GM19467 (cell line): ENCODE measurements at regions not wholly inside any gene's neighbourhood (a gene's known extent, or its start where the extent isn't known, plus 50 kb on each side); places are given as distances from the start of the nearest gene placed in this dataset.

Source experiments
- ATAC-seq: cut with Tn5 transposase; IDR thresholded peaks from one replicate; pipeline ENCODE4 v1.9.1; 2021; ENCODE audit warnings: mild to moderate bottlenecking, moderate library complexity; ENCODE audit not compliant: unreplicated experiment

- no peak for ATAC-seq
Observed at GRCh38 chr5:61650661-61651060, 318.6 kb downstream of the ZSWIM6 start.

DNA sequence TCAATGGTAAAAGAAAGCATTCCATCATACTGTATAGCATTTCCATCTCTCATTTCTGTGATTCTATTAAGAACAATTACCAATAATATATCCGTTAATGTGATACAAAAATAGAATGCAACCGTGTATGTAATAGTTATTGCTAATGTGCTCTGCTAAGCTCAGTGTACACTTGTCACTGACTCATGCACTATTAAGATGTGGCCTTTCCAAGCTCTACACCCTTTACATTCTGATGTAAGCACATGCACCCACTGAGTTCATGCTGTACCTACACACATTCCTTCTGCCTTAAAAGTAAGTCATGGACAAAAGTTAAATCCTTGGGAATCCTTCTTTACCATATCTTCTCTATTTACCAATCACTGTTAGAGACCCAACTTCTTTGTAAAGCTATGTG, 319.1 kb downstream of the ZSWIM6 start:
- ATAC-seq: no peak

GRCh38 chr5:61652916-61653315, 320.9 kb downstream of the ZSWIM6 start:
- ATAC-seq: no peak

GRCh38 chr5:61653807-61654580, 321.9 kb downstream of the ZSWIM6 start:
- no peak for ATAC-seq

DNA sequence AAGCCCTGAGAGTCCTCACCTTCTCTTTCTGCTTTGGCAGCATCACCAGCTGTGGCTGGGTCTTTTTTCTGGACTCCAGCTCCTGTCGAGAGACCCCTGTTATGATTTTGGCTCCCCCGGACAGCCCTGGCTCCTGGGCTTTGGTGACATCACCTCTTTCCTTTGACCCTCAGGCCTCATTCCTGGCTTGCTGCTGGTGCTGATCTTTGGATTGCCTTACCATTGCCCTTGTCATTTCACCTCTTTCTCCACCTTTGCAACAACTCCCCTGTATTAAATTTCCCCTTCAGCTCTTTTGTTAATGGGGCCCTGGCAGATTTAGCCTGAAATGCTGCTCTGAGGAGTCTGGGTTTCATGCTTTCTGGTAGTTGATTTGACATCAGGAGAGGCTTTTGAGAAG, 322.8 kb downstream of the ZSWIM6 start:
- ATAC-seq: no peak

DNA sequence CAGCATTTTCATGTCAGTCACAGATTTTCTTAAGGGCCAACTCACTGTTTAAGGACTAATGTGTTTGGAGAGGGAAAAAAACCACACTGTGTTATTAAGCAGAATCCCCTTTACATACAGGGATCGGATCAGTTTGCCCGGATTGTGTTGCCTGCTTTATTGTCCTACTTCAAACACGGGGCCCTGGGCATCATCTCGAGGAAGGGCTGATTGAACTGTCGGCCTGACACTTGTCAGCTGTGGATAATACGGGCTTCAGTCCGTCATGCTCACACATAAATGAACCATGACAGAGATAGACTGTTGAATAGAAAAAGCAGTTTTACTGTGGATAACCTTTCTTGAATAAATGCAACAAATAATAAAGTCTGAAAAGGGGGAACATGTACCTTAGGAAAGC, 325.0 kb downstream of the ZSWIM6 start:
- ATAC-seq: no peak

DNA sequence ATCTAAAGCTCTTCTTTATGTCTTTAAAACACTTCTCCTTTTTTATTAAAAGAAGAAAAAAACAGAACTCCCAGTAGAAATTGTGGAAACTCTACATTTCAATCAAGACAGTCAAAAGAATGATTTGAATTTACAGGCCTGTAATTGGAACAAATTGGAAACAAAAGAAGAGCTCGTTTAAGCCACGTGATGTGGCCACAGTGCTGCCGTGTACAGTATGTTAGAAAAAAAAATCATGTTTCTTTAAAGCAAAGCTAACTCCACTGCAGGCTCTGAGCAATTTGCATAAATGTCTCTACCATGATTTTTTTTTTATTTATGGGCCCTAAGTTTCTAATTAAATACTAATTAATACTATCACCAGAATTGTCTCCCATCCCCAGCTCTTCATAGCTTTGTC, 325.6 kb downstream of the ZSWIM6 start:
- ATAC-seq: no peak

DNA sequence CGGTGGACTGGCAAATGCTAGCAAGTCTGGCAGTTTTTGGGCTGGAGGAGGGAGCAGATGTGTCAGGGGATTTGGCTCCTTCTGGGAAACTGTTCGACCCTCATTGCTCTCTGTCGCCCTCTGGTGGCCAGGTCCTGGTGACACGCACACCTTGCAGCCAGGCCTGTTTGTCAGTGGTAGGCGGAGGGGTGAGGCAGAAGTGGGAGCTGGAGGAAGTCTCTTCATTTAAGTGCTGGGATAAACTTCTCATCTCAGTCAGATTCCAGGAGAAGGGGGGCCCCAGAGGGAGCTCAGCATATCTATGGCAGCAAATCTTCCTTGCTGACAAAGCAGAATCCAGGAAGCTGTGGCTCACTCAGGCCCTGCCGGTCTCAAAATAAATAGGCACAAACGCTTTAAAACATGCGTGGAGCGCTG, 326.5 kb downstream of the ZSWIM6 start:
- peak; percentile 71 for ATAC-seq

DNA sequence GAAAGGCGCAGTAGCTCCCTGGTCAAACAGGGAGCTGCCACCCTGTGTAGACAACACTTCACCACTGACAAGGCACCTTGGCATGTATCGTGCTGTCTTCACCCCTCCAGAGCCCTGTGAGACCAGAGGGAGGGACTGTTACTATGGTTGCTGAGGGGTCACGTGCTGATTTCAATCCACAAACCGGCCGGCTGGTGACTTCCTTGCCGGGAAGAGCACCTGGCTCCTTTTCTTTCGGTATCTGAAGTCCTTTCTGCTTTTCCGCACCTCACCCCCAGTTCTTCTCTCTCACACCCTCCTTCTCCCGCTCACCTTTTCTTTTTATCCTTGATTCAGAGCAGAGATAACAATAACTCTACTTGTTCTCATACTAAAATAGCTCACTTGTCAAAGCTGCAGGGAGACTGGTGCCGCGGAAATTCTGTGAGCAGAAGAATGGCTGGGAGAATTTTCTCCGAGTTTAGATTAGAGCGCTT, 327.2 kb downstream of the ZSWIM6 start:
- no peak for ATAC-seq

DNA sequence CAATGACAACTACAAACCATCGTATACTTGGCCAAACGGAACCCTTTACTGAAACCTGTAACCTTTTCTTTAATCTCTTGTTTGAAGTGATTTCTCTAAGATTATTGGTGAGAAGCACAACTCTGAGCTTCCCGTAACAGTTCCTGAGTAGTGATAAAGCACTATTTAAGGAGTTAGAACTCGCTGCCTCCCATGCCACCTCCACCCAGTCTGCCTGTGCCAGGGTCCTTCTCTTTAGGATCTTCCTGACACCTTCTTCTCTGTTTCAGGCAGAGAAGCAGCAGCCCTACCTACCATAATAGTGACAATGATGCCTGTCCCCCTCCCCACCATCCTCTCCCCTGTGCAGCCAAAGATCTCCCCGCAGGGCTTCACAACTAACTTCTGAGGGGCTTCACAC, 330.6 kb downstream of the ZSWIM6 start:
- ATAC-seq: no peak

- ATAC-seq: no peak
Observed at GRCh38 chr5:61666064-61666621, 334.1 kb downstream of the ZSWIM6 start.

DNA sequence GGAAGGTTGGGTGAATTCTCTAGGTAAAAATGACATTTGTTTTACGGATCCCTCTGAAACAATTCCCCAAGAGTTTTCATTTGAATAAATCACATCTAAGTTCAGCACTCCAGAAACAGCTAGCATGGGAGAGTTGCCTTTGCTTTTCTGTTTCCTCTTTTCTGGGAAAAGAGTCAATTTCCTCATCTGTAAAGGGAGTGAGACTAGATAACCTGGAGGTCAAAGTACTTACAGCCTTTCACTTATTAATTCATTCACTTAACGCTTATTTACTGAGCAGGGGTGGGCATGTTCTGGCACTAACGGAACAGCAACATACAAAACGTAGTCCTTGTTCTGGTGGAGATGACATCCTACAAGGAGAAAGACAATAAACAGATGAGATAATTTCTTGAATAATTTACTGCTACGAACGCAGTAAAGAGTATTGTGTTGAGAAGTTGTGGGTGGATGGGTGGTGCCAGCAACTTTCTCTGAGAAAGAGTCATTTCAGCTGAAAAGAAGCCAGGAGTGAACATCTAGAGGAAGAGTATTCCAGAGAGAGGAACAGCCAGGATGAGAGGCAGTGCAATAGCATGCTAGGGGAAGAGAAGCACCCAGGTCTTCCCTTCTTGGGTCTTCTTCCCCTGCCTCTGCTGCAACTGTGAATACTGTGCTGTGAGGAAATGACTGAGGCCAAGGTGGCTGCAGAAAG, 335.6 kb downstream of the ZSWIM6 start:
- ATAC-seq: no peak

- no peak for ATAC-seq
Observed at GRCh38 chr5:61669531-61669930, 337.5 kb downstream of the ZSWIM6 start.

DNA sequence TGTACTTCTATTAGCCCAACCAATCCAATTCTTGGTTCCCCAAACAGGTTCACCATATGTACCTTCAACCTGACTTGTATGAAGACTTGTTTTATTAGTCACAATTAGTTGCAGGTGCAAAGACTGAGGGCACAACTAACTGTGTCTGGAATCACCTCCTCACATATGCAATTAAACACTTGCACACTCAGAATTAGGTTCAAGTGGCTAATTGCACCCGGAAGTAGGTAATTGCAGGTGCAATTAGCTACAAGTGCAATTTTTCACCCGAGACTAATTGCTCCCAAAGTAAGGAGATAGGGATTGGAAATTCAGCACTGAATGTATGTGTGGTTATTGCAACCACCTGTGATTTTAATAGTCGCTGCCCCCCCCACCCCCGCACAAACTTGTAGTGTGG, 338.9 kb downstream of the ZSWIM6 start:
- no peak for ATAC-seq

- ATAC-seq: peak; percentile 57
Observed at GRCh38 chr5:61673007-61673735, 341.1 kb downstream of the ZSWIM6 start.

GRCh38 chr5:61674378-61674777, 342.3 kb downstream of the ZSWIM6 start:
- ATAC-seq: no peak

DNA sequence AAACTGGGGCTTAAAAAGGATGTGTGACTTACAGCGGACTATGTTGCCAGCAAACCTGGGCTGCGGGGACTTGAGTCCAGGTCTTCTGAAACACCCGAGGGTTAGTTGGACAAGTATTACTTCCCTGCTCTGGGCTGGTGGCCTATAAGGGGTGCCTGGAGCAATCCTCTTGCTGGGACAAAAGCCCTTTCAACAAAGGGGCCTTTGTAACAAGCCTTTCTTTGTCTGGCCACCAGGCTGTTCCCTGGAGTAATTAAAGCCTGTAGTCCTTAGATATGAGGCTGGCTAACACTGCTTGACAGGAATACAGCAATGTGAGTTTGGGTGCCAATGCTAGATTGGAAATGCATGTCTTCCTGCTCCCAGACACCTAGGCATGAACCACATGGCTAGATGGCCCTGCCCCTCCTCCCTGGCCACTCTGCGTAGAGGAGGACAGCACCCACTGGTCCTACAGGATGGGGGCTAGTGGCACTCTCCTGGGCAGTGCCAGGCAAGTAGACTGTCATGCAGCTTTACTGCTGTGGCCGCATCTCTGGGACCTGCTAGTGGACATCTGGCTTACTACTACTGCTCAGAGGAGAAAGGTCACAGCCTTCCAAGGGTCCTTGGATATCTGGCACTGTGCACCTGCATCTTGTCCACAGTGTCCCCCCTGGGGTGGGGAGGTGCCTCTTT, 343.1 kb downstream of the ZSWIM6 start:
- no peak for ATAC-seq

DNA sequence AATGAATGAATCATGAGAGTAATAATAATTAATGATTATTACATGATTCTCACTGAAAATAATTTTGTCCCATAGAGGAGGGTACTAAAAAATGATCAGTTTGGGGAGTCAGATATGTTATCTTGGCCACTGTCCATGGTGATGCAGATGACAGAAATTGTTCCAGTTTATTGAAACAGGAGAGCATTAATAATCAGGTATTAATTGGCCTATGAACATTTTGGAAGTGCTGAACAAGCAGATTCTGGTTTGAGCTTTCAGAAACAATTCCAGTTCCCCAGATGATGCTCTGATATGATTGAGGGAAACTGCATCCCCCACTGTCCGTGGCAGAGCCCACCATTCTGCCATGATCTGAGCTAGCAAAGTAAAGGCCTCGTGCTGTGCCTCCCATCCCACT, 345.2 kb downstream of the ZSWIM6 start:
- no peak for ATAC-seq

DNA sequence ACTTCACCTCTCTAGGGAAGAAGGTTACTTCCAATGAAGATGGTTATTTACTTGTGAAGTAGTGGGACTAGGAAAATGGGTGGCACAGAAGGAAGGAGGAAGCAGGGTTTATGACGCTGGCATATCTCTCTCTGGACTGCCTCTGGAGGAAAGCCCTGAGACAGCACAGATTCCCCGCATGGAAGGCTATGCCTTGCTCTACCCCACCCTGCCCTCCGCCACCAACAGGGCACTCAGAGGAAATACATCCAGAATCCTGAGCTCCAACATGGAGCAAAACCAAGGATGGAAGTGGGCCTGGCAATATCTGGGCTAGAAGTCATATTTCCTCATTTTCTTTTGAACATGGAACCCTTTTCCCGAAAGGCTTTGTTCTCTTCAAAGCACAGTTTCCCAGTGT, 346.9 kb downstream of the ZSWIM6 start:
- ATAC-seq: no peak

GRCh38 chr5:61679562-61679961, 347.5 kb downstream of the ZSWIM6 start:
- no peak for ATAC-seq

- no peak for ATAC-seq
Observed at GRCh38 chr5:61680247-61680646, 348.2 kb downstream of the ZSWIM6 start.
